ENCODE measurements at regions not wholly inside any gene's neighbourhood (a gene's known extent, or its start where the extent isn't known, plus 50 kb on each side); places are given as distances from the start of the nearest gene placed in this dataset.
"Not testable (repeated sequence)": the region's sequence is repeated elsewhere in the genome, so short reads cannot be mapped to it uniquely, and the experiment has no call there.

DNA sequence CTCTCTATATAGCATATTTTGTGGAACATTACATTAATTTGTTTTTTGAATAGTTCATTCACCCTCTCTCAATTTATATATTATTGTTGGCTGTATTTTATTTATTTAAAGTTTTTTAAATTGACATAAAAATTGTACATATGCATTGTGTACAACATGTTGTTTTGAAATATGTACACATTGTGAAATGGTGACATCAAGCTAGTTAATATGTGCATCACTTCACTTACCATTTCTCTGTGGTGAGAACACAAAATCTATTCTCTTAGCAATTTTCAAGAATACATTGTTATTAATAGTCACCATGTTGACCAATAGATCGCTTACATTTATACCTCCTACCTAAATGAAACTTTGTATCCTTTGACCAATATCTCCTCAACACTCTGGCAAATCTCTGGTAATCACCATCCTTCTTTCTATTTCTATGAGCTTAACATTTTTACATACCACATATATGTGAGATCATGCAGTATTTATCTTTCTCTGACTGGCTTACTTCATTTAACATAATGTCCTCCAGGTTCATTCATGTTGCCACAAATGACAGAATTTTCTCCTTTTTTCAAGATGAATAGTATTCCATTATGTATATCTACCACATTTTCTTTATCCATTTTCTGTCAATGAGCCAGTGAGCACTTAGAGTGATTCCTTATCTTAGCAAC, 180.9 kb upstream of the DEPDC1 start:
- no peak for FAIRE-seq

DNA sequence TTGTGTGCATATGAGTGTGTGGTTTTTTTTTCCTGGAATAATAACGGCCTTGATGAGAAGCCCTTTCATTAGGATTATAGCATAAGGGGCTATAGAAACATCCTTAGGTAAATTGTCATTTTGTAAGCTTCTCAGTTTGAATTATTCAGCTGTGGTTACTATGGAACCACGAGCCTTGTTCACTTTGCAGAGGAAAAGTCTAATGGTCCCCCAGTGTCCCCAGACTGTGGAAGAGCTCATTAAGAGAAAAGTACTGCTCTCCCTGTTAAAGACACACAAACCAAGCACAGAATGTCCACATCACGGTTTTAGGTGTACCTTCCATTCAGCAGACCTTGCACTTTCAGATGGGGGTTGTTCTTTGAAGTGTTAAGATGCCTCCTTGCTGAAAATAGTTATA, 199.3 kb upstream of the DEPDC1 start:
- FAIRE-seq: no peak

DNA sequence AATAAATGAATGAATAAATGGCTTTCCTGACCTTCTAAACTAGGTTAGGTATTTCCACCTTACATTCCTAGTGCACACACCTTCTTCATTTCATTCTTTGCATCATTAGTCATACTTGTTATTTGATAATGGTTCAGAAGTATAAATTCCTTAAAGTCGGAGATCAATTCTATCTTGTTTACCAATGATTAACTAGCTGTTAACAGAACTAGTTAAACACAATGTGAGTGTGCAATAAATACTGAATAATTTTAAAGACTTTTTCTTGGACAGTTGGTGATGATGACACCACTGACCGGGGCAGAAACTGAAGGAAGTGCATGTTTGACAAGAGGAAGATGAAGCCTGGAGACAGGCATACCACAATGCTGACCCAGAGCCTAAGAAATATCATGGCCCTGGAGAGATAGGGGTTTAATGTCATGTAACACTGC, 207.1 kb upstream of the DEPDC1 start:
- FAIRE-seq: no peak

DNA sequence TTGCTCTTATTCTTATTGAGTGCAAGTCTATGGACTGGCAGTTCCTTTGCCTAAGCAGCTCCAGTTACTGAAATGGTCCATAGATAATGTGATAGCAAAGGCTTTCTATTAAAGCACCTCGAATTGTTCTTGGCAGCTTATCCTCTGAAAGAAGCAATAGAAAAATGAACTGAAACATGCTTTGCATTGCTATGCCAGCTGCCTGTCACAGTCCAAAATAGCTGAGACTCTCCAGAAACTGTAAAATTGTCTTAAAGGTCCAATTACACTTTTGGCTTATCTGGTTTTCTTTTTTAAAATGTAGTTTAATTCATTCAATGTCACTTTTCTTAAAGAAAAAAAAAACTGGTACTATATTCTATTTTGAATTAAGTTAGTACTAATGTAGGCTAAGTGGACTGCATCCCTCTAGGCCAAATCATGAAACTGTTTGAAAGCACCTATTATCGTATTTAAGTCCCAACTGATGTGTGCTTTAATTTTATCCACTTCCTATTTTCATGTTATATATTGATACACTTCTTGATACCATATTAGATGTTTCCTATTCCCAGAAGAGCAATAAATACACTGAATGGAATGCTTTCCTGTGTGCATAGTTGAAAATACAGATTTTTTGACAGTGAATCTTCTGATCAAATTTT, 208.0 kb upstream of the DEPDC1 start:
- no peak for FAIRE-seq

DNA sequence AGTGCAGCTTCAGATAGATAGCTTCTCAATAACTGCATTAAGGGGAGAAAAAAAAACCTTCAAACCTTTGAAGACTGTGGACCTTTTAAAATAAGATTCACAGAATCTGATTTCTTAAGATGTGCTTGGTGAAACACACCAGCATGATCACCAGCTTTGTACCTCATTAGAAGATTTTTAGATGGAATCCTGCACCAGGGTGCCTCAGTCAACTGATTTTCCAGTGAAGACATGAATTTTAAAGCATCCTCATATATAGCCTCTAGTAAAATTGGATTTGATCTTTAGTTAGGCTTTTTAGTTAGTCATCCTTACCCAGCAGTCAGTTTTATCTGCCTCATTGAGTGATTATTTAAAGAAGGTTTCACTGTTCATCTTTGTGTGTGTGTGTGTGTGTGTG, 208.6 kb upstream of the DEPDC1 start:
- no peak for FAIRE-seq

DNA sequence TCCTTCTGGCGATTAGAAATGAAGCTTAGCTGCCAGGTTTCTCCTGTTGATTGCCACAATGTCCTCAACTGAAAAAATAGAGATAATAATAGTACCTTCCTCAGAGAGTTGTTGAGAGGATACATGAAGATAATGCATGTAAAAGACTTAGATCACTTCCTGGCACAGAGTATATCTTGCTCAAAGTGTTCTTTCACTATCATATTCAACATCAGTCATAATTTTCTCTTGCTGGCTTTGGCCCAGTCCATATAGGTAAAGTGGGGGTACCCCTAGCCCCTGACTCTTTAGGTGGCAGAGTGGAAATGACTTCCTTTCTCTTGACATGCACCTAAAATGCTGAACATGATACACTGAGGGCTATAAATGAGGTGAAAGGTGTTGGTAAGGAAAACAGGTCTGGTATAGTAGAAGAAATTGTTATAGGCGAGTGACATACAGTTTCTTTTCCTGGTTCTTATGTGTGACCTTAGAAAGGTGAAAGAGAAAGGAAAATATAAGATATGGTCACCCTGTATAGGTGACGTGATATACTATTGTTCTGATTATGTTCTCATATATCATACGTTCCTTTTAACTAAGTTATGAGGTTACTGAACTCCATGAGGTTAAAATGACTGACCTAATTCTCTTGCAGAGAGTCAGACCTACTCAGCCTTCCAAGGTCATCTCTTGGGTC, 209.9 kb upstream of the DEPDC1 start:
- no peak for FAIRE-seq

DNA sequence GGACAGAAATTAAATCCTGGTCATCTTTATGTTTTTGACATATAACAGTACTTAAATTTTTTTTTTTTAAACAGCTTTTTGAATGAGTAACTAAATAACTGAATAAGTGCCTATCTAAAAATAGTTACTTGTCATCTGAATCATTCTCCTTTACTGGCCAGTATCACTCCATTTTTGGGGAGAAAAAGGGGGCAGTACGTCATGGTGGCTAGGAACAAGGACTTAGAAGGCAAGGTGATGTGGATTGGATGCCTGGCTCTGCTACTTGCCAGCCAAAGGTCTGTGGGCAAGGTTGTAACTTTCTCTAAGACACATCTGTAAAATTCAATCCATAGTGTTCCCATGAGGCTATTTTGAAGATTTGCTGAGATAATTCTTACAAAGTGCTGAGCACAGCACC, 220.4 kb upstream of the DEPDC1 start:
- no peak for FAIRE-seq

DNA sequence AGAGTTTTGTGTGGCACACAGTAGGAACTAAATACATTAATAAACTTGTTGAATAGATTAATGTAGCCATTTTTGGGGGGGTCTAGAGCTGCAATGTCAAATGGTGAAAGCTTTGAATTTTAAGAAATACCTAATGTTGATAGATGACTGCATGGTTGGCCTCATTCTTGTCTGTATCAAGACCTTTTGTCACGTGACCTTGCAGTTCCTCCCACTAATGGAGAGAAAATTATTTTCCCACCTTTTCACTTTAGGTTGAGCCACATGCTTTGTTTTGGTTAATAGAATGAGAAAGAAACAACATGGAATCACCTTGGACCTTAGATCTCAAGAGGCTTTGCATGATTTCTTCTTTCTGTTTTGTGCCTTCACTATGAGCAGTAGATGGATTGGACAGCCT, 223.6 kb upstream of the DEPDC1 start:
- FAIRE-seq: no peak

DNA sequence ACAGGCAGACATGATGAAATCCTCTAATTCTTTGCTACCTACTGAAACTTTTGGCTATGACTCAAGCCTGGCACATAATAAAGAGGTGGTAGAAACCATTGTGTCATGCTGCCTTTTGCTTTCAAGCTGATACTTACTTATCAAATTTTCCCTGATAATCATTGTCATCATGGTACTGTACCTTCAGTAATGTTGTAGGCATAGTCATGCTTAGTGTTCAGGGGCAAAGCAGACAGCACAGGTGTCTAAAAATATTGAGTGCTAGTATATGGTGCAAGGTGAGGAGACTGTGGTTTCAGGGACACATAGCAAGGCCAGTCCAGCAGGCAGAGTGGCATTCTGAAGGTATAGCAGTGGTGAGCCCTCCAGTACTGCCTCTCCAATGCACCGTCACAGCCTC, 226.9 kb upstream of the DEPDC1 start:
- FAIRE-seq: no peak

DNA sequence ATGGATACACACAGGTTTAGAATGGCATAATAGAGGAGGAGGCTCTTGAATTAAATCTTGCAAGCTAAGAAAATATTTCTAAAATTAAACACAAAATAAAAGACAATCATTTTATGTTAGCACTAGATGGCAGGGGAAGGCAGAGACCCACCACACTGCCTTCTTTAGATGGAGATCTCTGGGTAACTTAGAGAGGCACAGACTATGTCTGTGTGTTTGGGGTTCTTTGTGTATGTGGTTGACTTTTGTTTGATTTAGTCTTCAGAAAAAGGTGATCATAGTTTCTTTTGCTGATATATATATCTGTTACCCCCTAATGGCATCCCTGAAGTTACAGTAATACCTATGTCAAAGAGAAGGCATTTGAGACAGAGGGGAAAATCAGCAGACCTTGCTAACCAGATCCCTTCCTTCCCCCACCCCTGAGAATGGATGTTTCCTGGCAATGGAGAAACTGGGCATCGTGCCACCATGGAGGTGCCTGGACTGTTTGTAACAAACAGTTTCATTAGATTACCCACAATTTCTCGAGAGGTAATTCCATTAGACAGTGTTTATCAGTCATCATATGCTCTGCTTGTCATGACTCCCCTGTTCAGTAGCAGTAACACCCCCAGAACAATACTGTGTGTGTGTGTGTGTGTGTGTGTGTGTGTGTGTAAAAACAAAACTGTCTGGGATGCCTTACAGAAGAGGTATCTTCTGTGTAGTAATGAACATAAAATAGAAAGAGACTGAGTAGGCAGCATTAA, 228.3 kb upstream of the DEPDC1 start:
- no peak for FAIRE-seq

DNA sequence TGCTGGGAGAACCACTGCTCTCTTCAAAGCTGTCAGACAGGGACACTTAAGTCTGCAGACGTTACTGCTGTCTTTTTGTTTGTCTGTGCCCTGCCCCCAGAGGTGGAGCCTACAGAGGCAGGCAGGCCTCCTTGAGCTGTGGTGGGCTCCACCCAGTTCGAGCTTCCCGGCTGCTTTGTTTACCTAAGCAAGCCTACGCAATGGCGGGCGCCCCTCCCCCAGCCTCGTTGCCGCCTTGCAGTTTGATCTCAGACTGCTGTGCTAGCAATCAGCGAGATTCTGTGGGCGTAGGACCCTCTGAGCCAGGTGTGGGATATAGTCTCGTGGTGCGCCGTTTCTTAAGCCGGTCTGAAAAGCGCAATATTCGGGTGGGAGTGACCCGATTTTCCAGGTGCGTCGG, 242.6 kb upstream of the DEPDC1 start:
- FAIRE-seq: not testable (repeated sequence)

DNA sequence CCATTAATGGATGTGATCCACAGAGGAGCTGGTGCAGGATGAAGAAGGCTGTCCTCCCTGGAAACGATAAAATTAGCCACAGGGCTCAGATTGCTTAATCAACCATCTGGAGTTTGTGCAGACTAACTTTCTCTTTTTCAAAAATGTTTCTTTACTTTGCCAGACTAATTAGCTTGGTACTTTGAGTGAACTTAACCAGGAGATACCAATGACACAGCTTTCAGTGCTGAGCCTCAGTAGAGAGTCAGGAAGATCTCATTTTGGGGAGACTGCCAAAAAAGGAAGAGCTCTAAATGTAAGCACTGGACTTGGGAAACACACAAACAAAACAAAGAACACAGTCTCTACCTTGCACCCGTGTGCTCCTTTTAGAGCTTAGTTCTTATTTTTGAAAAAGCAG, 248.1 kb upstream of the DEPDC1 start:
- no peak for FAIRE-seq

DNA sequence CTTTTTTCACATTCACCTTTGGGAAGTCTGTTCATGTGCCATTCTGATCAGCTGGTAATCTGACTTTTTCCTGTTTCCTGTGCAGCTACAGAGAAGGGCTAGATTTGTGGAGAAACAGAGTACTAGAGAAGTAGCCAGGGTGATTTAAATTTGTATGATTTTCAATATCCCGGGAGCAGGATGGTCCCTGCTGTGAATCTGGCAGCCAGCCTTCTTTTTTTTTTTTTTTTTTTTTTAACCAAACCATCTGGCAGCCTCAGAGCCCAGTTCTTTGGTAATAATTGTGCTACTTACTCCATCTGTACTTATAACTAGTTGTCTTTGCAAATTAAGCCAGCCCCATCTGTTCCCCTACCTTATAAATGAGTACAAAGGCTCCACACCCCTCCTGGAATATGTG, 248.6 kb upstream of the DEPDC1 start:
- FAIRE-seq: no peak

DNA sequence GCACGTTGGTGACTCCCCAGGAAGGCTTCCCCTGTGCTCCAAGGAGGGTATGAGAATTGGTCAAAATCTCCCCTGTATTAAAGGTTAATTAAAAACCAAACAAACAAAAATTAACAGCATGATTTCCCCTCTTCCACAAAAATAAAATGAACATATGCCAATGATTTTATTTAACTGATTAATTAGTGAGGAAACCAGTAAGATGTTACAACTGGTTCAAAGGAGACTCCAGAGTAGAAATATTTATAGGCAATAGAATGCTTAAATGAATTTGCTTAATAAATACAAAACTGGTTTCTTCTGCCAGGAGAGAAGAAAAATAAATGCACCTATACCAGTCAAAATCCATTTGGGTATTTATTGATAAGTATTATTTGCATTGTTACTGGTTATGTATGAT, 249.5 kb upstream of the DEPDC1 start:
- no peak for FAIRE-seq

DNA sequence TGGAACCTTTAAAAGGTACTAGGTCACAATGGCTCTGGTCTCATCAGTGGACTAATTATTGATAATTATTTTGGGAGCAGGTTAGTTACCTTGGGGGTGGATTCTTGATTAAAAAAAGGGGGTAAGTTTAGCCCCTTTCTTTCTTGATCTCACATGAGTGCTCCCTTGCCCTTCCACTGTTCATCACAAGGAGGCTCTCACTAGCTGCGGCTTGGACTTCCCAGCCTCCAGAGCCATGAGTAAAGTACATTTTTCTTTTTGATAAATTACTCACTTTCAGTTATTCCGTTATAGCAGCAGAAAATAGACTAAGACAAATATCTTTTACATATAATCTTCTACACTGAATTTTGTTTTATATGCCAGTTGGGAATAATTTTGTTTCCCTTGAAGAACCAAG, 254.8 kb upstream of the DEPDC1 start:
- no peak for FAIRE-seq

DNA sequence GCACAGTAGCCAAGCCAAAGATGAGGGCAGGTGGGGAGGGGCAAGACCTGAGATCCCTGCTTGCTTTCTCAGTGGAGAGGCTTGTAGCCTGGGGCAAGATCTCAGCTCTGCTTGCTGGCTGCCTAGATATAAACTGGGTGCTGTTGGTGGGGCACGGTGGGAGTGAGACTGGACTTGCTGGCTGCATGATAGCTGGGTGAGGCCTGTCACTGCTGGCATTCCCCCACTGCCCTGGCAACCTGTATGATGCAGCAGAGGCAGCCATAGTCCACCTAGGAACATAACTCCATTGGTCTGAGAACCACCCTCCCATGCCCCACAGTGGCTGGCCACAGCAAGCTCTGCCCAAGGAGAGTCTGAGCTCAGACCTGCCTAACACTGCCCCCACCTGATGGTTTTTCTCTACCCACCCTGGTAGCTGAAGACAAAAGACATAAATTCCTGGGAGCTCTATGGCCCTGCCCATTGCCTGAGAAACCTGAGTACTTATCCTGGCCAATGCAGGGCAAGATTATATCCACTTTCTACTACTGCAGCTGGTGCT, 261.9 kb upstream of the DEPDC1 start:
- no peak for FAIRE-seq

DNA sequence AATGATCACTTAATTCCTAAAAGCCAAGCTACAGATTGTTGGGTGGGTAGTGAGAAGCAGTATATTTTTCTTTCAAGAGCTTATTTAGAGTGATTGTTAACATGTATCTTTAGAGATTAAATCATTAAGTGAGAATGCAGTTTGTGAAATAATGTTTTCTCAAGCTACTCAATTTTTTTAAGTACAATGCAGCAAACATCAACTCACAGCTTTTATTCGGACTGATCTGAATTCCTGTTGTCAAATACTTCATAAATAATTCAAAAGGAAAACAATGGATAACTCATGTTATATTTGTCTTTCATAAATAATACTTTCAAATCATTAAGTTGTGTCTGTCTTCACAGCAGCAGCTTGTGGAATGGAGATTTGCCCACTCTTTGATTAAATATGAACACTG, 271.1 kb upstream of the DEPDC1 start:
- FAIRE-seq: no peak

DNA sequence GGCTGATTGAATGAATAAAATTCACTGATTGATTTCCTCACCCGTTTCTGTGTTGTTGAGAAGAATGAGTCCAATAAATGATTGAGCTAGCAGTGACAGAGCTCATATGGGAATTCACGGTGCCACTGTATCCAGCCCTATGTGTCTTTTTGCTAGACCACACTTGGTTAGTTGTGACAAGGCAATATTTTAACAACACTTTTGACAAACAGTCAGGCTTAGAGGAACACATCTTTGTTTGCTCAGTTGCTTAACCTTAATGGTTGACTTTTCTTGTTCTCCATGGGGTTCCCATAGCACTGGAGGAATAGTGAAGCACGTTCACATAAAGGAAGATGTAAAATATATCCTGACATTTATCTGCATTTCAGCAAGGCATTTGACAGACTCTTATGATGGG, 273.9 kb upstream of the DEPDC1 start:
- FAIRE-seq: no peak

DNA sequence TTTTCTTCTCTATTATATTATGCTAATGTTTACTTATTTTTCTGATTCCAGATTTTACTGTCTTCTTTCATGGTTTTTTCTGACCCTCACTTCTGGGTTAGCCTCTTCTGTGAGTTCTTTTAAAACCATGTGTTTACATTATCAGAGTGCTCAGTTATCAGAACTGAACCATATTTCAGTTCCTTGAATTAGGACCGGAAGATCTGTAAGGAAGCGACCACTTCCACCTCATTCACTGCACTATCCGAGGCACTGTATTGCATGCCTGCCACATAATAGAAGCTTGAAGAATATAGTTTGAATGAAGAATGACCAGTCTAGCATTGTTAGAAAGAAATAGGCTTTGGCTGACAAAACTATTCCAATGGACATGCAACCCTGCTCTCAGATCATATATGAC, 281.0 kb upstream of the DEPDC1 start:
- no peak for FAIRE-seq

DNA sequence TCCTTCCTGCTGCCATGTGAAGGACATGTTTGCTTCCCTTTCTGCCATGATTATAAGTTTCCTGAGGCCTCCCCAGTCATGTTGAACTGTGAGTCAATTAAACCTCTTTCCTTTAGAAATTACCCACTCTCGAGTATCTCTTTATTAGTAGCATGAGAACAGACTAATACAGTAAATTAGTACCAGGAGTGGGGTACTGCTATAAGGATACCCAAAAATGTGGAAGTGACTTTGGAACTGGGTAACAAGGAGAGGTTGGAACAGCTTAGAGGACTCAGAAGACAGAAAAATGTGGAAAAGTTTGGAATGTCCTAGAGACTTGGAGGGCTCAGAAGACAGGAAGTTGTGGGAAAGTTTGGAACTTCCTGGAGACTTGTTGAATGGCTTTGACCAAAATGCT, 283.0 kb upstream of the DEPDC1 start:
- FAIRE-seq: not testable (repeated sequence)

DNA sequence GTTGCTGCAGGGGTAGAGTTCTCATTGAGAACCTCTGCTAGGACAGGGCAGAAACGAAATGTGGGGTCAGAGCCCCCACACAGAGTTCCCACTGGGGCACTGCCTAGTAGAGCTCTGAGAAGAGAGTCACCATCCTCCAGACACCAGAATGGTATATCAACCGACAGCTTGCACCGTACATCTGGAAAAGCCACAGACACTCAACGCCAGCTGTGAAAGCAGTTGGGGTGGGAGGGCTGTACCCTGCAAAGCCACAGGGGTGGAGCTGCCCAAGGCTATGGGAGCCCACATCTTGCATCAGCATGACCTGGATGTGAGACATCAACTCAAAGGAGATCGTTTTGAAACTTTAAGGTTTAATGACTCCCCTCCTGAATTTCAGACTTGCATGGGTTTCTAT, 284.0 kb upstream of the DEPDC1 start:
- no peak for FAIRE-seq

DNA sequence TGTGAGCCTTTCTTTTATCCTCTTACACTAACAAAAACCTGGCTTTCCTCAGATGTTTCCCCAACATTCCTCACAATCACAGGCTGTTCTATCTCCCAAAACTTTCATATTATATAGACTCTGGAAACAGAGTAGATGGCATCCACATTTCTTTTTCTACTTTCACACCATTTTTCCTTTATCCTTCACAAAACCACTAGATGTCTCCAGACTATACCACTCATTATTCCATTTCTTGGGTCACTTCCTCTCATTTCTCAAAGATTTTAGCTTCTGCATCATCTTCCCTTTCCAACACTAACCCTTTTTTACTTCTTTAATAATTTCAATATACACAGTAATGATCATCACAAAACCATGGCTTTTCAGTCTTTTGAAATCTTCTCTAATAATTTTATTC, 286.0 kb upstream of the DEPDC1 start:
- no peak for FAIRE-seq

DNA sequence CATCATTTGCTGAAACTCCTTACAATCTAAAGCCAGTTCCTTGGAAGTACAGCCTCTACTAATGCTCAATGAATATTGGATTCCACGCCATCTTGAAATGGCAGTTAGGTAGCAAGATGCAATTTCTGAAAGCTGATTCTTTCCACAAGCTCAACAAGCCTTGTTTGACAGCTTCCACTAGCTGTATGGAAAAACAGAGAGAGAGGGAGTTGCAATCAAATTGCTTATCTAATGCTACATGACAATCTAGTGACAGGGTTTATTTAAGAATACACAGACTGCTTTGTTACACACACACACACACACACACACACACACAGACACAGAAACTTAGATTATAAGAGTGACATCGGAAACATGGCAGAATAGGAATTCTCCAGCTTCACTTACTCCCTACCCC, 288.4 kb upstream of the DEPDC1 start:
- no peak for FAIRE-seq
